ENCODE measurements at regions not wholly inside any gene's neighbourhood (a gene's known extent, or its start where the extent isn't known, plus 50 kb on each side); places are given as distances from the start of the nearest gene placed in this dataset.

GRCh38 chr7:11895337-11895736, 63.3 kb upstream of the THSD7A start:
- no peak for FAIRE-seq

- no peak for FAIRE-seq
These were observed 64.7 kb upstream of the THSD7A start for GRCh38 chr7:11896663-11897062.

DNA sequence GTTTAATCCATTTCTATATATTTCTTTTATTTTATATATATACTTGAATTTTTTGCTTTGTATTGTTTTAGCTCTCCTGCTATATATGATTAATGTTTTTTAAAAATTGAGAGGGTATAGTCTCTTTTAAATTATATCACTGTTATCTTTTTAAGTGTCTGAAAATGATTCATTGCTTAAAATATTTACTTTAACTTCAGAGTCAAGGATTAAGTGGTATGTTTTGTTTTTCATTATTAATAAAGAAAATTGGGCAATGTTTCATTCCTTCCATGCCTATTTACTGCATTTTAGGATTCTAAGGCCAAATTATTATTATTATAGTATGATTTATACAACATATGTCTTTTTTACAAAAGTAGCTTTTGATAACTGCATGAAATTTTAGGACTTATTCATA, 67.2 kb upstream of the THSD7A start:
- FAIRE-seq: no peak

GRCh38 chr7:11910253-11910652, 78.3 kb upstream of the THSD7A start:
- FAIRE-seq: no peak

- no peak for FAIRE-seq
These were observed 79.9 kb upstream of the THSD7A start for GRCh38 chr7:11911900-11912299.

DNA sequence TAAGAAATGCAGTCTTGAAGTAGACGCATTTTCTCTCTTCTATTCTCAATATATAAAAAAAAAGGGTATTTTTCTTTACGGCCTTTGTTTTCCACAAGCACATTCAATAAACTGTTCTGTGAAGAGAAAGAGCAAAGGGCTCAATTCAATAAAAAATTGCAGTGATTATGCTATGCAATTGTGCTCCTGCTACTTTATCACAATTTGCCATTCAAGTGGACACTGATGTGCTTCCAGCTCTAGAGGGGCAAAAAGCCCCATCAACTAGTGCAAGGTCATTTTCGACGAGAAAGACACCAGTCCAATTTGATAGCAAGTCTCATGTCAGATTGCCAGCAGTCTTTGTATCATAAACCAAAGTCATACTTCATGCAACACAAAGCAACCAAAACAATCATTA, 82.6 kb upstream of the THSD7A start:
- FAIRE-seq: no peak

GRCh38 chr7:11923376-11923930, 91.5 kb upstream of the THSD7A start:
- no peak for FAIRE-seq

GRCh38 chr7:11931307-11931706, 99.3 kb upstream of the THSD7A start:
- FAIRE-seq: no peak

DNA sequence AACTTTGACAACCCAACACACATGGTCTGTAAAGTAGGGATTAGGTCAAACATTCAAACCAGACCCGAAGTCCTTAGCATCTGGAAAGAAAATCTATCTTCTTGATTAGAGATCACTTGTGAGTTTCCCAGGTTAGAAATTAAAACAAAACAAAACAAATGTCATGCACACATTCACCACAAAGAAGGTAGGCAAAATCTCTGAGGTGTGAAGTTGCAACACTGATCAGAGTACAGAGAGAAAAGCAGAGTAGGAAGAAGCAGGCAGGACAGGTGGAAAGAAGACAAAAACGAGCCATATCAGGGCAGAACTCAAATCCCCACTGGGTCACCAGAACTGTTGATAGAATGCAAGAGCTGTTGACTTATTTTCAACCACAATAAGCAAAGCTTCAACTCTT, 102.8 kb upstream of the THSD7A start:
- no peak for FAIRE-seq

DNA sequence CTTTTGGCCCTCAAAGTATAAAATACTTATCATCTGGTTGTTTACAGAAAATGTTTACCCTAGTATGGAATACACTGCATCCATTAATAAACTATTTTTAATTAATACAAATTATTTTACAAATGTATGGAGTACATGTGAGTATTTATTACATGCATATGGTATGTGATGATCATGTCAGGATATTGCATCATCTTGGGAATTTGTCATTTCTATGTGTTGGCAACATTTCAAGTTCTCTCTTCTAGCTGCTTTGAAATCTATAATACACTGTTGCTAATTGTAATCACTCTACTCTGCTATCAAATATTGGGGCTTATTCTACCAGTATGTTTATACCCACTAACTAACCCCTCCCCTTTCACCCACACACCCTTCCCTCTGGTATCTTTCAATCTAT, 103.9 kb upstream of the THSD7A start:
- FAIRE-seq: no peak

DNA sequence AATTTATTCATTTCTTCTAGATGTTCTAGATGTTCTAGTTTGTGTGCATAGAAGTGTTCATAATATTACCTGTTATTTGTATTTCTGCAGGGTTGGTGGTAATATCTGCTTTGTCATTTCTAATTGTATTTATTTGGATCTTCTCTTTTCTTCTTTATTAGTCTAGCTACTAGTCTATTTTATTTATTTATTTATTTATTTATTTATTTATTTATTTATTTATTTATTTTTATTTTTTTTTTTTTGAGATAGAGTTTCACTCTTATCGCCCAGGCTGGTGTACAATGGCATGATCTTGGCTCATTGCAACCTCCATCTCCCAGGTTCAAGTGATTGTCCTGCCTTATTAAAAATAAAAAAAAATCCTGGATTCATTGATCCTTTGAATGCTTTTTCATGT, 114.8 kb upstream of the THSD7A start:
- FAIRE-seq: no peak

DNA sequence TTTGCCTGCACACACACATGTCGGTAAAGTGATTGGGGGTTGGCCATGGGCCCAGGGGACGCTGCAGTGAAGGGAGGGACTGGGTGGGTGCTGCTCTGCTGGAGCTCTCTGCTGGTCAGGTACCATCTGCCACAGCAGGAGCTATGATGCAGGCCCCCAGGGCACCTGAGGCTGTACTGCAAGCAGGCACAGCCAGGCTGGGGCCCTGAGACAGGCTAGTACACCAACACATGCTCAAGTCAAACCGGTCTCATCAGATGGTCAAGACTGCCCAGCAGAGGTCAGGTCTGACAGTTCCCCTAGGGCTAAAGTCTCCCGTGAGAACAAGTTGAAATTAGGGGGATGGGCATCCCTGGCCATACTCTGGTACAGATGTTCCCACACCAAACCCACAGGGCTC, 118.3 kb upstream of the THSD7A start:
- FAIRE-seq: no peak

- no peak for FAIRE-seq
These were observed 118.9 kb upstream of the THSD7A start for GRCh38 chr7:11950942-11951341.

DNA sequence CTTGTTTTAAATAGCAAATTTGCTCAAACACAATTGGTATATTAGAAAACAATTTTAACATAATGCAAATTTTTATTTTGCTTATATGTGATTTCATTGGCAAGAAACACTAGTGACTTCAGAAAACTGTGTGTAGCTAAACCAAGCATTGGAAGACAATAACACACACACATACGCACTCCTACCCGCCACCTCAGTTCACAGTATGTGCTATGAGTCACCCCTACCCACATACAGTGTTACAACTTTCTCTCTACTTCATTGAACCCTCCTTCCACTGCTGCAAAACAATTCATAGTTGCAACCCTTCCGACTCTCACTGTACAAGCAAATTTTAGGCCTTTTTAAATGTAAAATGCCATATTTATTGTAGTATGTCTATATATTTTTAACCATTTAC, 119.9 kb upstream of the THSD7A start:
- FAIRE-seq: no peak

GRCh38 chr7:11952972-11953371, 121.0 kb upstream of the THSD7A start:
- FAIRE-seq: no peak

GRCh38 chr7:11956991-11957390, 125.0 kb upstream of the THSD7A start:
- FAIRE-seq: no peak

DNA sequence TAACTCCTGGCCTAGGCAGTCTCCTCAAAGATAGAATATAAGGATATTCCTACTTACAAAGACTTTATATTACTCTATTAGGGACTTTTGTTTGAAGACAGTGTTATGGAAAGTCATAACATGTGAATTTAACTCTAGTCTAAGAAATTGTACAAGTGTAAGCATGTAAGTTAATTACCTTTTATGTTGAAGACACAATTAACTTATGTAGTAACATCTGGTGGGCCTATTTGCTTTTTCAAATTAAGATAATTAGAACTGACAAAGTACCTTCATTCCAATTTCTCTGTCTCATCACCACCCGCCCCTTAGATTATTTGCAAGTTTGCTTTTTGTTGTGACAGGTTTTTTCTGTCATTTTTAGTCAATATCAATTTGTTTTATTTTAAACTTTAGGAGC, 126.0 kb upstream of the THSD7A start:
- FAIRE-seq: no peak

- FAIRE-seq: no peak
These were observed 127.1 kb upstream of the THSD7A start for GRCh38 chr7:11959121-11959520.

- no peak for FAIRE-seq
These were observed 128.6 kb upstream of the THSD7A start for GRCh38 chr7:11960621-11961020.

DNA sequence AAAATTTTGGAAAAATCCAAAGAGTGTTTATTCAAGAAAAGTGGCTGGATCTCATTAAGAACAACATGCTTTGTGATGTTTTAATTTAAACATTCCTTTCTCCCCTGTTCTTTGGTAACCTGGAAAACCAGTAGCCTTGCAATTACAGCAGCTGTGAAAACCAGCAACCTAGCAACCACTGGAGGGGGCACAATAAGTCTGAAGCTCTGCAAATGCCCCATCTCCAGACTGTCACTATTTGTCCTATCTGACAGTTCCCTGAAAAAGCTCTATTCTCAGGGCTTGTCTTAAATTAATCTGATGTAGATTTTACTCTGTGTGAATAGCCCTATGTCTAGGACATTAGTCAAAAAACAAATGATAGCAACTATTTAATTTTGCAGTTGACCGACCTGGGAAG, 137.6 kb upstream of the THSD7A start:
- no peak for FAIRE-seq

DNA sequence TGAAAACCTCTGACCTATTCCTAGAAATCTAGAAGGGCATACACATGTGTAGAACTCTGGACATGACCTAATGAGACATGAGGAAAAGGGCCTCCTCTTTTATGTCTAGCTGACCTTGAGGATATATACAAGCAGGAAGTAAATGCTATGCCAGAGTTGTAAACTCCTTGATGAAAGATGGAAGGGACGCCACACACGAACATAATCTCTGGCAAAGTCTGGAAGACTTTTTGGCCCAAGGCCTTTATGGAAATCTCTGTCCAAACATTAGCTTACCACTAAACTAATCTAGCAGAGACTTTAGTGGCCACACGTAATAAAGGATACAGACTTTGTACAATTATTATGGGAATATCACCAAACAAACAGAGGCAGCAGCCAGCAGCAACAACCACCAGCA, 138.1 kb upstream of the THSD7A start:
- FAIRE-seq: no peak

DNA sequence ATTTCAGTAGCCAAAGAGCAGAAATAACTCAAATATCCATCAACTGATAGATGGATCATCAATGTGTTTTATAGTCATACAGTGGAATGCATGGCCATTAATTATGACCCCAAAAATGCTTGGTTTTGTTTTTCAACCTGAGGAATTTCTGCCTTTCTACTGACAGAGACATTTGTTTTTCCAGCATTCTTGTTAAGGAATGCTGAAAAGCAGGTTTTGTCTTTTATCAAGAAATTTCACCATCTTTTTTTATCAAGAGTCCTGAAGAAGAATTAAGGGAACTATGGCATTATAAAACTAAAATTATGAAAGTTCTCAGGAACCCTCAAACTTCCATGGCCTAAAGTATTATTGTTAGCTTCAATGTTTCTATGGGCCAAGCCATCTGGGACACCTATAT, 153.4 kb upstream of the THSD7A start:
- no peak for FAIRE-seq

- FAIRE-seq: no peak
These were observed 154.0 kb upstream of the THSD7A start for GRCh38 chr7:11985971-11986370.

GRCh38 chr7:11988186-11988585, 156.2 kb upstream of the THSD7A start:
- no peak for FAIRE-seq

DNA sequence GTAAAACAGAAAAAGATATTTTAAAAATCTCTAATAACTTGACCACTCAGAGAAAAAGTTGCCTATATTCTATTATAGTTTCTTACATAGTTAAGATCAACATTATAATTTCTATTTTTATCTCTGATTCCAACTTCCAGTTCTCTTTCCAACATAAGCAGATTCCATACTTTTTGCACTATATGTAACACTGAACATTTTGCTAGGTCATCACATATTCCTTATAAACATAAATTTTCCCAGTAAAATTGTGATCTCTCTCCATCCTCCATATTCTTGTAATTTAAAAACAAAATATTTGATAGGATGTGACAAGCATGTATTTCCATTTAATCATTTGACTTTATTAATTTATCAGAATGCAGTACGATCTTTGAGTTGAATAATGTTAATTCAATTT, 170.4 kb upstream of the THSD7A start:
- FAIRE-seq: peak; percentile 69

DNA sequence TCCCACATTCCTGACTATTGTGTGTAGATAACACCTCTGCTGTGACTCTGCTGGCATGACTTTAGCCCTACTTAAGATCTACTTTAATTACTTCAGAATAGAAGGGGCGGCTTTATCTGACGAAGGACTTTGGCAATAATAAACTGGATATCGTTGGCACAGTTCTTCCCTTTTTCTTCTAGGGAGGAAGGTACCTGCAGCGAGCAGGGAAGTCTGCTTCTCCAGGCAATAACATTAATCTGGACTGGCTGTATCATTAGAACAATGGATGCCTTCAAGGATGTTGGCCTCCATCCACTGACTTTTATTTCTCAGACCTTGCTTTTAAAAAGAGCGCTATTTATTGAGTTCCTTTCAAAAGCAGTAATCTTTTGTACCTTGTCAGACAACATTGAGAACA, 172.6 kb upstream of the THSD7A start:
- no peak for FAIRE-seq

Measured in G401.6 (cell line).